DMS53 treated with DMSO at 0.1 percent for 48 hours (cell line): ENCODE measurements at regions not wholly inside any gene's neighbourhood (a gene's known extent, or its start where the extent isn't known, plus 50 kb on each side); places are given as distances from the start of the nearest gene placed in this dataset.
"Not testable (repeated sequence)": the region's sequence is repeated elsewhere in the genome, so short reads cannot be mapped to it uniquely, and the experiment has no call there.

Experiments
- DNase-seq: peaks from one replicate; lab custom pipeline; 2025; ENCODE audit not compliant: unreplicated experiment; lab: John Stamatoyannopoulos, UW

GRCh38 chr4:153099391-153100140, 104.7 kb upstream of the TRIM2 start:
- DNase-seq, result no peak

GRCh38 chr4:153106736-153107135, 97.5 kb upstream of the TRIM2 start:
- DNase-seq, result not testable (repeated sequence)

GRCh38 chr4:153107246-153107645, 97.0 kb upstream of the TRIM2 start:
- DNase-seq, result no peak

- DNase-seq, result no peak
Observed at GRCh38 chr4:153109296-153109849, 94.9 kb upstream of the TRIM2 start.

GRCh38 chr4:153110739-153111138, 93.5 kb upstream of the TRIM2 start:
- no peak for DNase-seq

- DNase-seq, result no peak
Observed at GRCh38 chr4:153111426-153112040, 92.7 kb upstream of the TRIM2 start.

GRCh38 chr4:153112041-153112441, 92.2 kb upstream of the TRIM2 start:
- DNase-seq, result no peak

GRCh38 chr4:153113061-153113837, 91.0 kb upstream of the TRIM2 start:
- DNase-seq, result no peak

GRCh38 chr4:153113838-153114105, 90.5 kb upstream of the TRIM2 start:
- DNase-seq, result no peak

- DNase-seq, result no peak
Observed at GRCh38 chr4:153114771-153115321, 89.4 kb upstream of the TRIM2 start.

GRCh38 chr4:153115322-153116290, 88.6 kb upstream of the TRIM2 start:
- peak; percentile 39 for DNase-seq

- DNase-seq, result no peak
Observed at GRCh38 chr4:153116291-153116680, 88.0 kb upstream of the TRIM2 start.

GRCh38 chr4:153116801-153117200, 87.4 kb upstream of the TRIM2 start:
- no peak for DNase-seq

- no peak for DNase-seq
Observed at GRCh38 chr4:153117554-153117953, 86.7 kb upstream of the TRIM2 start.

- DNase-seq, result no peak
Observed at GRCh38 chr4:153119626-153120025, 84.6 kb upstream of the TRIM2 start.

- DNase-seq, result no peak
Observed at GRCh38 chr4:153120235-153120634, 84.0 kb upstream of the TRIM2 start.

- no peak for DNase-seq
Observed at GRCh38 chr4:153122855-153123254, 81.4 kb upstream of the TRIM2 start.

GRCh38 chr4:153126137-153126536, 78.1 kb upstream of the TRIM2 start:
- DNase-seq, result no peak

- peak; percentile 61 for DNase-seq
Observed at GRCh38 chr4:153127760-153128494, 76.3 kb upstream of the TRIM2 start.

- DNase-seq, result no peak
Observed at GRCh38 chr4:153131596-153131995, 72.6 kb upstream of the TRIM2 start.
